Heart right ventricle (tissue), 16 donors: ENCODE measurements at regions not wholly inside any gene's neighbourhood (a gene's known extent, or its start where the extent isn't known, plus 50 kb on each side); places are given as distances from the start of the nearest gene placed in this dataset.
A peak's percentile ranks its signal among the peaks of the same experiment; 100 is the strongest.

ENCODE experiments used
- ATAC-seq, 8 donors: fragments of 200-7000 bp; cut with Tn5 transposase; one replicate each; pipeline ENCODE4 v1.9.1; 2020; ENCODE audit warnings: mild to moderate bottlenecking in 8 of 8, moderate library complexity in 8 of 8, moderate number of reproducible peaks in 1 of 8
- DNase-seq, 2 donors: peaks; one replicate each; pipeline ENCODE4 v3.0.0-alpha.2; 2020
- H3K27ac ChIP-seq, 10 donors: fragments of 200-600 bp; sonication (generic) in 2 of 10; one replicate each; pipeline versions ENCODE4 v1.5.0 to v1.8.0; 2020 to 2022; ENCODE audit warnings: mild to moderate bottlenecking in 3 of 10
- H3K27me3 ChIP-seq, 7 donors: fragments of 200-600 bp; one replicate each; pipeline ENCODE4 v1.8.0; 2021 to 2022; ENCODE audit warnings: mild to moderate bottlenecking in 2 of 7
- H3K36me3 ChIP-seq, 9 donors: fragments of 200-600 bp; sonication (generic) in 1 of 9; one replicate each; pipeline versions ENCODE4 v1.5.0 to v1.8.0; 2020 to 2022; ENCODE audit warnings: mild to moderate bottlenecking in 2 of 9
- H3K4me1 ChIP-seq, 9 donors: fragments of 200-600 bp; sonication (generic) in 1 of 9; one replicate each; pipeline versions ENCODE4 v1.5.0 to v1.8.0; 2020 to 2022; ENCODE audit warnings: mild to moderate bottlenecking in 4 of 9
- H3K4me3 ChIP-seq, 10 donors: fragments of 200-600 bp; sonication (generic) in 2 of 10; one replicate each; pipeline versions ENCODE4 v1.5.0 to v1.8.0; 2020 to 2022; ENCODE audit warnings: mild to moderate bottlenecking in 7 of 10, moderate library complexity in 2 of 10
- H3K9me3 ChIP-seq, 11 donors: fragments of 200-600 bp in 10 of 11; sonication (generic) in 2 of 11; one replicate each; pipeline versions ENCODE4 v1.5.0 to v1.8.0; 2013 to 2022; ENCODE audit warnings: mild to moderate bottlenecking in 2 of 11, control low read depth in 1 of 11, moderate library complexity in 1 of 11
- WGBS, 2 donors: extraction: QIAGEN DNeasy Blood & Tissue Kit; methylation state at CpG; one replicate each; pipeline ENCODE4 v1.1.7; 2013; ENCODE audit warnings: inconsistent platforms in 1 of 2; 5-methylcytosine and 5-hydroxymethylcytosine counted together
- intact Hi-C, 10 donors: fragments of 100-400 bp; cut with DNase I; formaldehyde crosslinking; loops; one replicate each; pipeline versions ENCODE4 v1.11.1 to v1.14.2; 2022
- TF ChIP-seq, protein P1 (sequence below), 9 donors: fragments of 200-600 bp; sonication (generic) in 2 of 9; IDR thresholded peaks; one replicate each; pipeline versions ENCODE4 v1.5.0 to v1.8.0; 2021 to 2022; ENCODE audit warnings: antibody characterized with exemption in 9 of 9, mild to moderate bottlenecking in 5 of 9, moderate library complexity in 1 of 9
- donor health status: Arrhythmogenic right ventricular cardiomyopathy.
- donor health status: ischemic (EF 13 %, LVEDD 7.1; RV severe dilation, severe dysfunction).
- donor health status: healthy with polysubstance abuse.
- donor health status: DM: no; HTN: yes; CAD: no.
- donor health status: DM: no; HTN: no; CAD: no.
- donor health status: ischemic (EF 25% LVEDD 6.9; RV normal size, moderate dysfunction).
- donor health status: ischemic (EF 25% LVEDD 5.7; RV mildly dilated, moderate dysfunction).
- donor health status: healthy.
- donor health status: DM: yes; HTN: yes; CAD: no.
- donor health status: Ischemic cardiomyopathy.
- donor health status: ischemic (EF 35%, LVEDD 5.7; RV mildly dilated, moderate dysfunction).
- donor health status: nonischemic (EF 11% LVEDD 7.7; RV severe dilation, severe dysfunction).
- donor health status: DM: yes; HTN: yes; CAD: no.
- donor health status: PGD.
- donor health status: ischemic (EF 29% LVEDD 5.4; RV normal size, mild dysfunction).
- donor health status: nonischemic (EF 23%, LVEDD 6.1; RV moderate dilation, normal function).

DNA sequence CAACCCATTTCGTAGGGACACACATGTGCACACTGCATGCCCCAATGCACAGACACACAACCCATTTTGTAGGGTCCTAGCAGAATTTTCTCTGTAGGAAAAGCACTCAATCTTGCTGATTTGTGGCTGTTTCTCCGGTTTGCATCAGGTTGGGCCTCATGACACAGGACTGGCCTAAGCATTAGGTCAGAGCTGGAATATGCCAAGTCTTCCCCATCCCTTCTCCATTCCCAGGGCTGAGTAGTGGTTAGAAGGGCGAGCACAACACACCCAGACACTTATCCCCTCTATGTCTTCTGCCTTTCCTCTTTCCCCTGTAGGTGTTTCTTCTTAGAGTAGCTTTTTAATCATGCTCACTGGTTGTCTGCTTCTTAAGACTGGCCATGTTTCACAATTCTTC lies 295.9 kb downstream of the SOX11 start:
- ATAC-seq, result no peak
- Histone ChIP-seq H3K4me3 (no peak overlapping the region), H3K27ac (no peak overlapping the region), H3K36me3 (no peaks in the 10 kb centered on the region), H3K9me3 (no peaks in the 10 kb centered on the region), H3K27me3 (peaks cover 0 to 25% (median 5%) of the 10 kb centered on the region in 7 donors), H3K4me1 (peaks cover 0 to 3% (median 0%) of the 10 kb centered on the region in 9 donors)
- WGBS, 2 donors, result 82 to 83% methylated on average over 3 of the region's 3 CpGs
- DNase-seq, result no peak
- intact Hi-C loops, result no loop called here
- TF ChIP-seq, protein P1, sequence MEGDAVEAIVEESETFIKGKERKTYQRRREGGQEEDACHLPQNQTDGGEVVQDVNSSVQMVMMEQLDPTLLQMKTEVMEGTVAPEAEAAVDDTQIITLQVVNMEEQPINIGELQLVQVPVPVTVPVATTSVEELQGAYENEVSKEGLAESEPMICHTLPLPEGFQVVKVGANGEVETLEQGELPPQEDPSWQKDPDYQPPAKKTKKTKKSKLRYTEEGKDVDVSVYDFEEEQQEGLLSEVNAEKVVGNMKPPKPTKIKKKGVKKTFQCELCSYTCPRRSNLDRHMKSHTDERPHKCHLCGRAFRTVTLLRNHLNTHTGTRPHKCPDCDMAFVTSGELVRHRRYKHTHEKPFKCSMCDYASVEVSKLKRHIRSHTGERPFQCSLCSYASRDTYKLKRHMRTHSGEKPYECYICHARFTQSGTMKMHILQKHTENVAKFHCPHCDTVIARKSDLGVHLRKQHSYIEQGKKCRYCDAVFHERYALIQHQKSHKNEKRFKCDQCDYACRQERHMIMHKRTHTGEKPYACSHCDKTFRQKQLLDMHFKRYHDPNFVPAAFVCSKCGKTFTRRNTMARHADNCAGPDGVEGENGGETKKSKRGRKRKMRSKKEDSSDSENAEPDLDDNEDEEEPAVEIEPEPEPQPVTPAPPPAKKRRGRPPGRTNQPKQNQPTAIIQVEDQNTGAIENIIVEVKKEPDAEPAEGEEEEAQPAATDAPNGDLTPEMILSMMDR (IDR thresholded peaks at IDR 0.05), result no peak

DNA sequence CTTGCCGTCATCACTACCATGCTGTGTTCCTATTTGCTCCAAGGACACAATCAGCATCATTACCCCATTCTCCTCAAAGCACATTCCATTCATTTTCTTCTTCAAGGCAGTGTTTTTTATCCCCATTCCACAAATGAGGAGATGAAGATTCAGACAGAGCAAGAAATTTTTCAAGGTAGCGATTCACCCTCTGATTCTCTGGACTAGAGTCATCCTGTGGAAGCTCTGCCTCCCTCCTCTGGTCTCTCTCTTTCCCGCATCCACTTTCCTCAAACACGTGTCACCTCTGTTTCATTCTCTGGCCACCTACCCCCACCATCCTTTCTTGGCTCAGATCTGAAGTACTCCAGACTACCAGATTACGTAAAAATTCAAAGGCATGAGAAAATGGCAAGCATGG lies 297.9 kb downstream of the SOX11 start:
- ATAC-seq (no peak), DNase-seq (no peak)
- no peaks in the 10 kb centered on the region for H3K36me3 ChIP-seq
- 73 to 82% methylated on average over 5 of the region's 5 CpGs for WGBS, 2 donors
- no peaks in the 10 kb centered on the region for H3K9me3 ChIP-seq
- peaks cover 0 to 21% (median 0%) of the 10 kb centered on the region in 7 donors for H3K27me3 ChIP-seq
- no peak overlapping the region for H3K27ac ChIP-seq
- no peak overlapping the region for H3K4me3 ChIP-seq
- peaks cover 0 to 3% (median 0%) of the 10 kb centered on the region in 9 donors for H3K4me1 ChIP-seq
- TF ChIP-seq, protein P1 (IDR thresholded peaks at IDR 0.05), result no peak
- intact Hi-C loops, result no loop called here

DNA sequence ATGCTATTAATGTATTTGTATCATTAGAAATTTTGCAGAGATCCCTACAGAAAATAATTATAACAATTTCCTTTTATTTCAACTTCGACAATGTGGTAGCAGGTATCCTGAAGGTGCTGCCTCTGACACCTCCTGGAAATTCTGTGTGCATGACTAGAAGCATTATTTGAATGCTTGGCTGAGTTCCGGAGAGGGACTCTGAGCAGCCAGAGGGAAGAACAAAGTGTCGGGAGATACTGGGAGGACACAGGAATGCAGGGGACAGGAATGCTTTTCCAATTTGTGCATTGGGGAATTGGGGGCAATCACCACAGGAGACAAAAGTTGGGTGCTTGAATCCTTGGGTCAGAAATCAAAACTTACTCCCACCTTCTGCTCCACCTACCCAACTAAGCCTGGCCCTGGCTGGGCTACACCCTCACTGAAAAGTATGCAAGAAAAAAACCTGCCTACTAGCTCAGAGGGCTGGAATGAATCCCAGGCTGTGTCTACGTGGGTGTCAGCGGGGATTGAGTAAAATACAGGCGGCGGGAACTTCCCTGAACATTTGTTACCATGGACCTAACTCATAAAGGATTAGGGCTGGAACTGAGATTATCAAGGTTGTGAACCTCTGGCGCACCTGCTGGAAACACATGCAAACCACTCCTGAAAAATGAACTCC lies 299.3 kb downstream of the SOX11 start:
- Histone ChIP-seq H3K36me3 (no peaks in the 10 kb centered on the region), H3K4me1 (peaks cover 0 to 3% (median 0%) of the 10 kb centered on the region in 9 donors), H3K4me3 (no peak overlapping the region), H3K27ac (no peak overlapping the region), H3K27me3 (peaks cover 0 to 19% (median 0%) of the 10 kb centered on the region in 7 donors), H3K9me3 (no peaks in the 10 kb centered on the region)
- TF ChIP-seq, protein P1 (IDR thresholded peaks at IDR 0.05), result no peak
- 26 to 39% methylated on average over 8 of the region's 8 CpGs for WGBS, 2 donors
- intact Hi-C loops, result no loop called here
- ATAC-seq (peak in 4 of 8 donors; percentile 57 to 77 (median 68)), DNase-seq (no peak)

- WGBS, 2 donors, result 65 to 78% methylated on average over 1 of the region's 1 CpG
- Histone ChIP-seq H3K27ac (no peak overlapping the region), H3K27me3 (peaks cover 0 to 19% (median 0%) of the 10 kb centered on the region in 7 donors), H3K4me1 (peaks cover 0 to 3% (median 0%) of the 10 kb centered on the region in 9 donors), H3K4me3 (no peak overlapping the region), H3K36me3 (no peaks in the 10 kb centered on the region), H3K9me3 (no peaks in the 10 kb centered on the region)
- TF ChIP-seq, protein P1 (IDR thresholded peaks at IDR 0.05), result no peak
- no peak for DNase-seq
- intact Hi-C loops, result no loop called here
- no peak for ATAC-seq
Observed at GRCh38 chr2:5995832-5996231, 303.6 kb downstream of the SOX11 start.
